Transverse colon (tissue), 4 donors: ENCODE measurements at regions not wholly inside any gene's neighbourhood (a gene's known extent, or its start where the extent isn't known, plus 50 kb on each side); places are given as distances from the start of the nearest gene placed in this dataset.

Experiments used
- DNase-seq: peaks from one replicate; pipeline ENCODE4 v3.0.0-alpha.2; 2019
- H3K27ac ChIP-seq, 4 donors: fragments of 200-600 bp; sonication (generic); 2 replicates each; pipeline ENCODE4 v1.5.1; 2016 to 2018; ENCODE audit warnings: inconsistent platforms in 4 of 4
- H3K27me3 ChIP-seq: fragments of 200-600 bp; sonication (generic); 2 replicates; pipeline ENCODE4 v1.5.1; 2017; ENCODE audit warnings: inconsistent platforms
- H3K36me3 ChIP-seq, 4 donors: fragments of 200-600 bp; sonication (generic); 2 replicates each; pipeline ENCODE4 v1.5.1; 2017 to 2019; ENCODE audit warnings: inconsistent platforms in 4 of 4
- H3K4me1 ChIP-seq, 4 donors: fragments of 200-600 bp; sonication (generic); 2 replicates each; pipeline ENCODE4 v1.5.1; 2017 to 2020; ENCODE audit warnings: inconsistent platforms in 4 of 4
- H3K4me3 ChIP-seq, 4 donors: fragments of 200-600 bp; sonication (generic); 1 replicate in 1 of 4; 2 replicates in 3 of 4; pipeline versions ENCODE4 v1.5.1 to v1.6.1; 2017 to 2019; ENCODE audit warnings: inconsistent platforms in 4 of 4
- H3K9me3 ChIP-seq, 2 donors: fragments of 200-600 bp; sonication (generic); 2 replicates each; pipeline ENCODE4 v1.5.1; 2017 to 2019; ENCODE audit warnings: inconsistent platforms in 2 of 2
- CTCF ChIP-seq, 5 experiments: fragments of 200-600 bp in 3 of 5; fragments of 450-650 bp in 2 of 5; sonication (generic) in 3 of 5; IDR thresholded peaks; 1 replicate in 2 of 5; 2 replicates in 3 of 5; pipeline ENCODE4 v1.5.1; 2016 to 2017; ENCODE audit warnings: antibody characterized with exemption in 5 of 5, inconsistent platforms in 3 of 5, mild to moderate bottlenecking in 2 of 5, moderate library complexity in 1 of 5
- EP300 ChIP-seq: sonication (generic); formaldehyde crosslinking; IDR thresholded peaks from one replicate; pipeline ENCODE4 v1.6.1; 2017; ENCODE audit warnings: antibody characterized with exemption, low read depth
- POLR2A ChIP-seq: fragments of 450-650 bp; IDR thresholded peaks from one replicate; pipeline ENCODE4 v1.6.1; 2016; ENCODE audit warnings: antibody characterized with exemption, mild to moderate bottlenecking, moderate library complexity
- POLR2AphosphoS5 ChIP-seq, 3 donors: sonication (generic); formaldehyde crosslinking; IDR thresholded peaks; one replicate each; pipeline ENCODE4 v1.6.1; 2016; ENCODE audit warnings: antibody characterized with exemption in 3 of 3
- WGBS, 2 donors: methylation state at CpG; one replicate each; pipeline ENCODE4 v1.1.5; 2018; ENCODE audit warnings: low coverage in 1 of 2; 5-methylcytosine and 5-hydroxymethylcytosine counted together
- in situ Hi-C, 4 donors: fragments of 200-750 bp; cut with MboI; loops; one replicate each; pipeline versions ENCODE4 v1.15.0 to v1.15.1; 2017; ENCODE audit warnings: low sequenced_read_pairs in 3 of 4, low pct_ligation_motif_present in 1 of 4, low pct_unique_long_range_greater_than_20kb in 1 of 4
- intact Hi-C: fragments of 100-400 bp; cut with DNase I; formaldehyde crosslinking; loops from one replicate; pipeline ENCODE4 v1.15.1; 2023; ENCODE audit warnings: low total_unique reads

DNA sequence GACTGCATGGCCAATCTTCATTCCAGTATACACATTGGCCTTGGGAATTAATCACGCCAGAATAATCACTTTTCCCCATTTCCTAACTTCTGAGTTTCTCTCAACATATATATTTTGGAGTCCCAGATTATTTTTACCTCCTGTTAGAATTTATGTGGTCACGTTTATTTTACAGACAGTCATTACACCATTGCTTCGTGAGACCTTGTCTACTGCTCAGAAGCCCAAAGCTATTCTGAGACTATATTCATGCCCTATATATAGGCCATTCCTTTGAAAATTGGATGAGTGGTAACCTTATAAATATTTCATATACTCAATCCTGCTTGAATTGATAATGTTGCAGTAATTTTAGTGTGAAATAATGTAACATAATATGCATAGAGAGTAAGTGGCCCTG is 610.0 kb upstream of the CDH2 start:
- no peaks in the 10 kb centered on the region for H3K36me3 ChIP-seq
- intact Hi-C loops (no loop called here), in situ Hi-C loops (loop anchor here in 1 of 4 donors (25.0 kb wide), 1 partner anchor 125 kb away; no protein-coding TSS in a partner anchor)
- no peak overlapping the region for H3K4me3 ChIP-seq
- no peak for TF ChIP-seq EP300
- TF ChIP-seq POLR2A = no peak
- TF ChIP-seq CTCF (IDR thresholded peaks at IDR 0.05) = no peak
- no peak for TF ChIP-seq POLR2AphosphoS5 (IDR thresholded peaks at IDR 0.05)
- H3K27ac ChIP-seq = no peak overlapping the region
- no peaks in the 10 kb centered on the region for H3K4me1 ChIP-seq
- H3K9me3 ChIP-seq = no peaks in the 10 kb centered on the region
- DNase-seq = no peak
- no peaks in the 10 kb centered on the region for H3K27me3 ChIP-seq
- WGBS, 2 donors = 43 to 45% methylated on average over 3 of the region's 3 CpGs

DNA sequence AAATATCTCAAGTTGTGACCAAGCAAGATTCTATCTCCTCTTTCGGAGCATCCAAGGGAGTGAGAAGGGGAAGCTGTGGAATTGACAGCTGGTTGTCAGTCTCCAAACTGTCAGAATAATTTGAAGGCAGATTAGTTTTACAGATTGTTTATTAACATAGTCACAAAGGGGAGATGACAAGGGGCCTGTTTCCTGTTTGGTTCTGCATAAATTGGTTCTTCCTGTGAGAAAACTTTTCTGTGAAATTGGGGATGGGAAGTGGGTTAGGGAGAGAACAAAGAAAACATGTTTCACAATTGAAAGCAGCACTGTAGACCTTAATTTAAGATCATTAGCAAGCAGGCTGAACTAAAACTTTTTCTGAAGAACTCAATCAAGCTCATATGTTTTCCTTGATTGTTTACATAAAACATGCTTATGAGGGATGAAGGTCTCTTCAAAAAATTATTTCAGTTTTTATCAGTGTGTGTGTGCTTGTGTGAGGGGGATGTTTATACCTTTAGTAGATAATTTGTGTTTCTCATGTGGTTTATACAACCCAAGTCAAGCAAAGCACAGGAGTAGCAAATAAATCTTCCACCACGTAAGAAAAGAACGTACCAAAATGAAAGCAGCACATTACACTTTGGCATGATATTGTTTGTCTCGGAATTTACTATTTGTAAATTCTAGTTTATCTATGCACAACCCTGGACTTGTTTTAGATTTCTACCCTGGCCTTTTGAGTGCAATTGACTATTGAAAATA is 604.9 kb upstream of the CDH2 start:
- Histone ChIP-seq H3K36me3 (no peaks in the 10 kb centered on the region), H3K9me3 (no peaks in the 10 kb centered on the region), H3K27me3 (no peaks in the 10 kb centered on the region), H3K4me3 (no peak overlapping the region), H3K4me1 (no peaks in the 10 kb centered on the region), H3K27ac (no peak overlapping the region)
- in situ Hi-C loops = loop anchor here in 1 of 4 donors (25.0 kb wide), 1 partner anchor 119 kb away; no protein-coding TSS in a partner anchor
- intact Hi-C loops = no loop called here
- DNase-seq = no peak
- TF ChIP-seq POLR2AphosphoS5 (IDR thresholded peaks at IDR 0.05) = no peak
- TF ChIP-seq POLR2A = no peak
- no peak for TF ChIP-seq CTCF (IDR thresholded peaks at IDR 0.05)
- 46 to 48% methylated on average over 4 of the region's 4 CpGs for WGBS, 2 donors

DNA sequence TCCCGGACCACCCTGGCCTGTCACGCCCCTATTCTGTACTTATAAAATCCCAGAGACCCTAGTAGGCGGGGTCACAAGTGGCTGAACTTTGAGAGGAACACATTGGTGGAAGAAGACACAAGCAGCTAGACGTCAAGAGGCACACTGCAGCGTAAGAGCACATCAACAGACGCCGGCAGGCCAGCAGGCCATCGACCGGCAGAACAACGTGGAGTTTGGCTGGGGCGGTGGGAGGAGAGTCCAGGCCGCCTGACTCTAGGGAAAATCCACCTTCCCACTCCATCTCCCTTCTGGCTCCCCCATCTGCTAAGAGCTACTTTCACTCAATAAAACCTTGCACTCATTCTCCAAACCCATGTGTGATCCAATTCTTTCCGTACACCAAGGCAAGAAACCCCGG is 601.8 kb upstream of the CDH2 start:
- Histone ChIP-seq H3K27me3 (no peaks in the 10 kb centered on the region), H3K27ac (no peak overlapping the region), H3K4me3 (no peak overlapping the region), H3K9me3 (no peaks in the 10 kb centered on the region), H3K4me1 (no peaks in the 10 kb centered on the region), H3K36me3 (no peaks in the 10 kb centered on the region)
- intact Hi-C loops (no loop called here), in situ Hi-C loops (loop anchor here in 1 of 4 donors (25.0 kb wide), 1 partner anchor 116 kb away; no protein-coding TSS in a partner anchor)
- TF ChIP-seq EP300 (no peak), CTCF (IDR thresholded peaks at IDR 0.05) (no peak), POLR2A (no peak), POLR2AphosphoS5 (IDR thresholded peaks at IDR 0.05) (no peak)
- WGBS, 2 donors = 85 to 90% methylated on average over 2 to 14 of the region's 14 CpGs
- DNase-seq = no peak

DNA sequence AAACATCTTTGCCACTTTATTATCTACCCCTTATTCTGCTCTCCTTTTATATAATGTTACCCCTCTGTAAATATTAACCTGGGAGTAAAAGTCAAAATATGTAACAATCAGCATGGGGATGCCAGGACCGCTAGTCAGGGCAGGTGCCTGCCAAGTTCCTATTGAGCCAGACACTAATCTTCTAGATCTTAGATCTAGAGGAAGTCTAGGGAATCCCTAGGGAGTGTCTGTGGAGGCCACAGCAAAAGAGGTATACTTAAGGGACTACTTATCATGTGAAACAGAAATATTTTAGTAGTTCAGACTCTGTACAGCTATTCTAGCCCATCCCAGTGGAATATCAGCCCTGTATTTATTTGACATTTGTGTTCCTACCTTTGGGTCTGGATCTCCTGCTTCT is 600.8 kb upstream of the CDH2 start:
- no peaks in the 10 kb centered on the region for H3K27me3 ChIP-seq
- H3K36me3 ChIP-seq = no peaks in the 10 kb centered on the region
- H3K27ac ChIP-seq = no peak overlapping the region
- no peaks in the 10 kb centered on the region for H3K4me1 ChIP-seq
- H3K9me3 ChIP-seq = no peaks in the 10 kb centered on the region
- DNase-seq = no peak
- no peak for TF ChIP-seq POLR2A
- TF ChIP-seq POLR2AphosphoS5 (IDR thresholded peaks at IDR 0.05) = no peak
- no peak for TF ChIP-seq EP300
- intact Hi-C loops = no loop called here
- in situ Hi-C loops = loop anchor here in 1 of 4 donors (25.0 kb wide), 1 partner anchor 115 kb away; no protein-coding TSS in a partner anchor
- H3K4me3 ChIP-seq = no peak overlapping the region
- 43 to 70% methylated on average over 1 of the region's 1 CpG for WGBS, 2 donors

GRCh38 chr18:28771849-28772248 is 594.9 kb upstream of the CDH2 start:
- Histone ChIP-seq H3K9me3 (no peaks in the 10 kb centered on the region), H3K4me1 (no peaks in the 10 kb centered on the region), H3K27me3 (no peaks in the 10 kb centered on the region), H3K27ac (no peak overlapping the region), H3K36me3 (no peaks in the 10 kb centered on the region), H3K4me3 (no peak overlapping the region)
- TF ChIP-seq EP300 = no peak
- no peak for TF ChIP-seq CTCF (IDR thresholded peaks at IDR 0.05)
- TF ChIP-seq POLR2A = no peak
- TF ChIP-seq POLR2AphosphoS5 (IDR thresholded peaks at IDR 0.05) = no peak
- WGBS, 2 donors = 42 to 70% methylated on average over 3 of the region's 3 CpGs
- in situ Hi-C loops = no loop called here
- no peak for DNase-seq
- intact Hi-C loops = no loop called here
